Esophagus muscularis mucosa (tissue), 4 donors: ENCODE measurements at regions not wholly inside any gene's neighbourhood (a gene's known extent, or its start where the extent isn't known, plus 50 kb on each side); places are given as distances from the start of the nearest gene placed in this dataset.
"Not testable (repeated sequence)": the region's sequence is repeated elsewhere in the genome, so short reads cannot be mapped to it uniquely, and the experiment has no call there.

Experiments
- DNase-seq: peaks from one replicate; pipeline ENCODE4 v3.0.0-alpha.2; 2017; ENCODE audit errors: extremely low spot score
- H3K27ac ChIP-seq, 4 donors: fragments of 200-600 bp; sonication (generic); replicated peaks in 1 of 4; 1 replicate in 3 of 4; 2 replicates in 1 of 4; pipeline ENCODE4 v1.5.1; 2016 to 2019; ENCODE audit warnings: mild to moderate bottlenecking in 1 of 4
- H3K27me3 ChIP-seq, 4 donors: fragments of 200-600 bp; sonication (generic); one replicate each; pipeline versions ENCODE4 v1.5.1 to v1.6.0; 2016 to 2019
- H3K36me3 ChIP-seq, 4 donors: fragments of 200-600 bp; sonication (generic); one replicate each; pipeline ENCODE4 v1.5.1; 2016 to 2019
- H3K4me1 ChIP-seq, 4 donors: fragments of 200-600 bp; sonication (generic); one replicate each; pipeline ENCODE4 v1.5.1; 2016 to 2019
- H3K4me3 ChIP-seq, 4 donors: fragments of 200-600 bp; sonication (generic); 1 replicate in 2 of 4; 2 replicates in 2 of 4; pipeline ENCODE4 v1.5.1; 2016 to 2019; ENCODE audit warnings: mild to moderate bottlenecking in 4 of 4, moderate library complexity in 1 of 4
- H3K9me3 ChIP-seq, 4 donors: fragments of 200-600 bp; sonication (generic); 1 replicate in 3 of 4; 2 replicates in 1 of 4; pipeline ENCODE4 v1.5.1; 2016 to 2019
- CTCF ChIP-seq, 3 experiments: fragments of 200-600 bp in 2 of 3; fragments of 450-650 bp in 1 of 3; sonication (generic) in 2 of 3; IDR thresholded peaks; one replicate each; pipeline ENCODE4 v1.5.1; 2017 to 2019; ENCODE audit warnings: antibody characterized with exemption in 3 of 3, mild to moderate bottlenecking in 2 of 3, moderate library complexity in 1 of 3
- EP300 ChIP-seq: sonication (generic); formaldehyde crosslinking; IDR thresholded peaks from one replicate; pipeline ENCODE4 v1.6.1; 2017; ENCODE audit warnings: antibody characterized with exemption
- POLR2A ChIP-seq: fragments of 450-650 bp; IDR thresholded peaks from one replicate; pipeline ENCODE4 v1.6.1; 2017; ENCODE audit warnings: antibody characterized with exemption, moderate library complexity, mild to moderate bottlenecking, low read depth
- POLR2AphosphoS5 ChIP-seq, 2 donors: sonication (generic); formaldehyde crosslinking; IDR thresholded peaks; one replicate each; pipeline ENCODE4 v1.6.1; 2017; ENCODE audit warnings: antibody characterized with exemption in 2 of 2
- WGBS: methylation state at CpG from one replicate; pipeline ENCODE4 v1.1.5; 2018; 5-methylcytosine and 5-hydroxymethylcytosine counted together
- intact Hi-C: fragments of 100-400 bp; cut with DNase I; formaldehyde crosslinking; loops from one replicate; pipeline ENCODE4 v1.15.1; 2023

- TF ChIP-seq POLR2AphosphoS5 (IDR thresholded peaks at IDR 0.05), result no peak
- no peak overlapping the region for H3K4me3 ChIP-seq
- no peaks in the 10 kb centered on the region for H3K9me3 ChIP-seq
- no peak for DNase-seq
- H3K27ac ChIP-seq, result no peak overlapping the region
- H3K27me3 ChIP-seq, result no peaks in the 10 kb centered on the region
- peaks cover 0 to 3% (median 0%) of the 10 kb centered on the region in 4 donors for H3K4me1 ChIP-seq
- 76% methylated on average over 3 of the region's 3 CpGs for WGBS
- intact Hi-C loops, result no loop called here
- no peaks in the 10 kb centered on the region for H3K36me3 ChIP-seq
These were observed 373.9 kb upstream of the SYNCRIP start for GRCh38 chr6:86016567-86016966.

DNA sequence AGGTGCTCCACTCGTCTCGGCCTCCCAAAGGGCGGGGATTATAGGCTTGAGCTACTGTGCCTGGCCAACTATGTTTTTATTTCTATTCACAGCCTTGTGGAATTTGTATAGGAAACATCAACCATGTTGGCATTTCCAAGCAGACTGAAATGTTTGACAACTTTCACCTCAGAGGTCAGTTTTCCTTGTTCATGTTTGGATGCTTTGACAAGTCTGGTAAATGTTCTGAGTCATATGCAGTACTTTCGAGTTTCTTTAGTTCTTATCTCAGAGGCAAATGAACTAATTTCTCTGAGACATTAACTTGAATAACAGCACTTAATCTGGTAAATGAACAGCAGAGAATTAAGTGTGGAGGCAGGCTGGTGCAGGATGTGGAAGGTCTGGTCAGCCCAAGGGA is 373.4 kb upstream of the SYNCRIP start:
- WGBS, result 51% methylated on average over 4 of the region's 4 CpGs
- H3K27me3 ChIP-seq, result no peaks in the 10 kb centered on the region
- intact Hi-C loops, result no loop called here
- no peak overlapping the region for H3K4me3 ChIP-seq
- peaks cover 0 to 3% (median 0%) of the 10 kb centered on the region in 4 donors for H3K4me1 ChIP-seq
- TF ChIP-seq POLR2AphosphoS5 (IDR thresholded peaks at IDR 0.05) (no peak), CTCF (IDR thresholded peaks at IDR 0.05) (no peak), POLR2A (no peak), EP300 (no peak)
- H3K9me3 ChIP-seq, result no peaks in the 10 kb centered on the region
- no peaks in the 10 kb centered on the region for H3K36me3 ChIP-seq
- no peak for DNase-seq
- H3K27ac ChIP-seq, result no peak overlapping the region

DNA sequence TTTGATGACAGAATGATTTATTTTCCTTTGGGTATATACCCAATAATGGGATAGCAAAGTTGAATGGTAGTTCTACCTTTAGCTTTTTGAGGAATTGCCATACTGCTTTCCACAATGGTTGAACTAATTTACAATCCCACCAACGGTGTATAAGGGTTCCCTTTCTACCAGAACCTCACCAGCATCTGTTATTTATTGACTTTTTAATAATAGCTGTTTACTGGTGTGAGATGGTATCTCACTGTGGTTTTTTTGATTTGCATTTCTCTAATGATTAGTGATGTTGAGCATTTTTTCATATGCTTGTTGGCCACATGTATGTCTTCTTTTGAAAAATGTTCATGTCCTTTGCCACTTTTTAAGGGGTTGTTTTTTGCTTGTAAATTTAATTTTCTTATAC is 370.3 kb upstream of the SYNCRIP start:
- DNase-seq, H3K4me3 ChIP-seq, H3K9me3 ChIP-seq, H3K27ac ChIP-seq, H3K36me3 ChIP-seq, H3K27me3 ChIP-seq, H3K4me1 ChIP-seq, intact Hi-C loops: not testable (repeated sequence)
- WGBS, result 65% methylated on average over 1 of the region's 1 CpG

DNA sequence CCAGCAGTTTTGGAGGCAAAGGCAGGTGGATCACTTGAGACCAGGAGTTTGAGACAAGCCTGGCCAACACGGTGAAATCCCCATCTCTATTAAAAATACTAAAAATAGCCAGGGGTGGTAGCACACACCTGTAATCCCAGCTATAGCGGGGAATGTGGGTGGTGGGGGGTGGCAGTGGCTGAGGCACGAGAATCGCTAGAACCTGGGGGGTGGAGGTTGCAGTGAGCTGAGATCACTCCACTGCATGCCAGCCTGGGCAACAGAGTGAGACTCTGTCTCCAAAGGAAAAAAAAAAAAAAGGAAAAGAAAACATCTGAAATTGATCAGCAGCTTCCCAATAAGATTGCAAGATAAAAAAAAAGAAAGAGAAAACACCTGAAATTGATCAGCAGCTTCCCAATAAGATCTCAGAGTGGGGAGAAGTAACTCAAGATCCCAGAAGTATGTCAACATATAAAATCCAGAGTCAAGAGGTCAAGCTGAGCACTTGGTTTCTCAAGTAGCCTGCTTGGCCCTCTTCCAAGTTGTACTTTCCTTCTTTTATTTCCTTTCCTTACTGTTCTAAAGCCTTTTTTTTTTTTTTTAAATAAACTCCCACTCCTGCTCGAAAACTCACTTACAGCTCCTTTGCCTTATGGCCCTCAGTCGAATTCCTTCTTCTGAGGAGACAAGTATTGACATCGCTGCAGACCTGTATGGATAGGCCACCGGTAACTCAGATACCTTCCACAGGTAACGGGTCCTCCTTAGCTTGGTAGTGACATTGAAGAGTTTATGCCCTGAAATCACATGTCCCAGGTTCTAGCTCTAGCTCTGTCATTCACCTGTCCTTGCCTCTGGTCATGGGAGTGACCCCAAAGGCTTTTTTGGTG is 368.5 kb upstream of the SYNCRIP start:
- no peaks in the 10 kb centered on the region for H3K36me3 ChIP-seq
- no peak overlapping the region for H3K27ac ChIP-seq
- H3K9me3 ChIP-seq, result no peaks in the 10 kb centered on the region
- H3K4me1 ChIP-seq, result no peaks in the 10 kb centered on the region
- 86% methylated on average over 9 of the region's 9 CpGs for WGBS
- H3K4me3 ChIP-seq, result no peak overlapping the region
- TF ChIP-seq EP300 (no peak), CTCF (IDR thresholded peaks at IDR 0.05) (no peak), POLR2AphosphoS5 (IDR thresholded peaks at IDR 0.05) (no peak), POLR2A (no peak)
- H3K27me3 ChIP-seq, result no peaks in the 10 kb centered on the region
- no peak for DNase-seq
- intact Hi-C loops, result no loop called here

DNA sequence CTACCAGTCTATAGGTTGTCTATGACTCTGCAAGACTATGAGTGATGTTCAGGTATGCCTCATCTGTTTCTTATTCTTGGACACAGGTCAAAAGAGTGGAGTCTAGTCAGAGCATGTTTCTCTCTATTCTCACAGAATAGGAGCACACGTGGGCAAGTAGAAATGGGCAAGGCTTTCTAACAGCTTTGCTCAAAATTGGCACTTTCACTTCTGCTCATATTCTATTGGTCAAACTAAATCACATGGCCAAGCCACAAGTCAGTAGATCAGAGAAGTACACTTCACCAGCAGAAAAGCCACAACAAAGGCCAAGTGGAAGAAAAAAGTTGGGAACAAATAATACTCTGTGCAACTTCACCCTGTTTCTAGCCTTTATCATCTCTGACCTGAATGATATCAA is 354.5 kb upstream of the SYNCRIP start:
- Histone ChIP-seq H3K9me3 (no peaks in the 10 kb centered on the region), H3K36me3 (no peaks in the 10 kb centered on the region), H3K4me1 (no peaks in the 10 kb centered on the region), H3K27ac (no peak overlapping the region), H3K4me3 (no peak overlapping the region), H3K27me3 (no peaks in the 10 kb centered on the region)
- WGBS, result 67% methylated on average over 1 of the region's 1 CpG
- intact Hi-C loops, result no loop called here
- TF ChIP-seq CTCF (IDR thresholded peaks at IDR 0.05) (no peak), EP300 (no peak), POLR2A (no peak), POLR2AphosphoS5 (IDR thresholded peaks at IDR 0.05) (no peak)
- no peak for DNase-seq

- 93% methylated on average over 1 of the region's 1 CpG for WGBS
- Histone ChIP-seq H3K27me3 (no peaks in the 10 kb centered on the region), H3K36me3 (no peaks in the 10 kb centered on the region), H3K4me1 (no peaks in the 10 kb centered on the region), H3K4me3 (no peak overlapping the region), H3K27ac (no peak overlapping the region), H3K9me3 (no peaks in the 10 kb centered on the region)
- intact Hi-C loops, result no loop called here
- no peak for DNase-seq
- TF ChIP-seq CTCF (IDR thresholded peaks at IDR 0.05) (no peak), EP300 (no peak), POLR2AphosphoS5 (IDR thresholded peaks at IDR 0.05) (no peak), POLR2A (no peak)
These were observed 353.3 kb upstream of the SYNCRIP start for GRCh38 chr6:85996034-85996375.
